Jurkat, Clone E6-1 (cell line): ENCODE measurements at regions not wholly inside any gene's neighbourhood (a gene's known extent, or its start where the extent isn't known, plus 50 kb on each side); places are given as distances from the start of the nearest gene placed in this dataset.
"Not testable (repeated sequence)": the region's sequence is repeated elsewhere in the genome, so short reads cannot be mapped to it uniquely, and the experiment has no call there.

Experiments used
- DNase-seq: peaks from one replicate; pipeline ENCODE4 v3.0.0-alpha.2; 2011; ENCODE audit warnings: low read depth, low spot score
- H3K4me3 ChIP-seq: 2 replicates; pipeline ENCODE4 v1.5.1; 2011; ENCODE audit warnings: mild to moderate bottlenecking, low read length, control low read depth, moderate library complexity

DNA sequence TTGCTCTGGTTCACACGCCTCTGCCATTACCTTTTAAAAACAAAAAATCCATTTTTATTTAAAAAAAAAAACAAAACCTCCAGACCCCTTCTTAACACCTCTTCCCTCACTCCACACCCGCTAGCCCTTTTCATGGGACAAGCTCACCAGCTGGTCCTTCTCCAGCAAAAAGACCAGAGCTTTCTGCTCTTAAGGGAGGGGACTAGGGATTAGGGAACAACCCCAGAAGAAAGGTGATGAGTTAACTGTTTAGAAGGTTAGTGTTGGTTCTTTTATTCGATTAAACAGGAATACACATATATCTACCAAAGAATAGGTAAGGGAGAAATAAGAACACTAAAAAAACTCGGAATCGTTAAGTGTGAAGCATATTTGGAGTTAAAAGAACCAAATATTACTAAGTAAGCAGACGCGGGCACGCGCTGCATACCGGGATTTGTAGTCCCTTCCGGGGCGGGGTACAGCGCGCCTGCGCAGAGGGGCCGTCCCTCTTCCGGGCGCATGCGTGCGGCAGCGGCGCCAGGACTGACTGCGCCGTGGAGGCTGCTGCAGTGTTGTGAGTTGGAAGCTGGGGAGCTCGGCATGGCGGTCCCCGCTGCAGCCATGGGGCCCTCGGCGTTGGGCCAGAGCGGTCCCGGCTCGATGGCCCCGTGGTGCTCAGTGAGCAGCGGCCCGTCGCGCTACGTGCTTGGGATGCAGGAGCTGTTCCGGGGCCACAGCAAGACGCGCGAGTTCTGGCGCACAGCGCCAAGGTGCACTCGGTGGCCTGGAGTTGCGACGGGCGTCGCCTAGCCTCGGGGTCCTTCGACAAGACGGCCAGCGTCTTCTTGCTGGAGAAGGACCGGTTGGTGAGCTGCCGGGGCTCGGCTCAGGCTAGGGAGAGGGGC lies 92.6 kb upstream of the FAM153A start:
- DNase-seq: not testable (repeated sequence)
- peak overlapping the region; percentile 36 for H3K4me3 ChIP-seq

DNA sequence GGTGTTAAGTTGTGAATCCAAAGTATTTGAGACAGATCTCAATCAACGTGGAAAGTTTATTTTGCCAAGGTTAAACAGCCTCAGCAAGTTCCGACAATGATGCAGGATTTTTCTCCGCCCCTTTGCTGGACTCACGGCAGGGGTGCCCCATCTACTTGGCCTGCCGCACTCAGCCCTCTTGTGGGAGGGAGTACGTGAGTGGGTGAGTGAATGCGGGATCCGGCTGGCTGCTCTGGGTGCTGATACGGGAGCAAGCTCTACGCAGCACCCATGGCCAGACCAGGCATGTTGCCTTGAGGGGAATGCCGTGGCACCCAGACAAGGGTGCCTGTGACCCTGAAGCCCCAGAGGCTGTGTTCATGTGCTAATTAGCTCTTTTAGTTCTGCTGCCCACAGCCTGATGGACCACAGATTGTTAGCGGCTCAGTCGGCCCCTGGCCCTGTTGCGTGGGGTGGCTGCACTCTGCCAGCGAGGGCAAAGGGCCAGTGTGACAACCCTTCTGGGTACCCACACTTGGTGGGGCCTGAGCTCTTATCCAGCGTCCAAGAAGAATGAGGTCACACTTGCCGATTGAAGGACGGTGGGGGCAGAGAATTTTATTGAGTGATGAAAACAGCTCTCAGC lies 81.2 kb upstream of the FAM153A start:
- DNase-seq, H3K4me3 ChIP-seq: not testable (repeated sequence)

DNA sequence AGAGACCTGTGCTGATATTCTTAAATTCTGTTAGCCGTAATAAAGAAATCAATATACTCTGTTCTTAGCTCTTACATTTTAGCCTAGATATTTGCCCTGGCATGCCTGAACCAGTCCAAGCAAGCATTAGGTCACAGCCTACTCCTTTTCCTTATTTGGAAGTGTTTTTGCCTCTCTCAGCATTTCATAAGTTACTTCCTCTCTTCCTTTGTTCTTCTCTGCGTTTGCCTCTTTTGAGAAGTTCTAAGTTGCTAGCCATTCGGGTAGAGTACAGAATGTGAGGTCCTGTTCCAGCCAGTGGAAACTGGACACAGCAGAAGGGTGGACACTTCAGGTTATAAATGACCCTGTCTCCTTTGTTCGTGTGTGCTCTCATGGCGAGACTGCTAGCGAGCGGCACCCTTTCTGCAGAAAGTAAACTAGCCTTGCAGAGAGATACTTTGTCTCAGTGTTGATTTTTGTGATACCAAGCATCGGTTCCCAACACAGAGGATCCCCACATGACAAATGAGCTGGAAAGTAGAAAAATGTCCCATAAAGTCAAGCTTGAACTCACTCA lies 75.0 kb upstream of the FAM153A start:
- not testable (repeated sequence) for H3K4me3 ChIP-seq, DNase-seq

DNA sequence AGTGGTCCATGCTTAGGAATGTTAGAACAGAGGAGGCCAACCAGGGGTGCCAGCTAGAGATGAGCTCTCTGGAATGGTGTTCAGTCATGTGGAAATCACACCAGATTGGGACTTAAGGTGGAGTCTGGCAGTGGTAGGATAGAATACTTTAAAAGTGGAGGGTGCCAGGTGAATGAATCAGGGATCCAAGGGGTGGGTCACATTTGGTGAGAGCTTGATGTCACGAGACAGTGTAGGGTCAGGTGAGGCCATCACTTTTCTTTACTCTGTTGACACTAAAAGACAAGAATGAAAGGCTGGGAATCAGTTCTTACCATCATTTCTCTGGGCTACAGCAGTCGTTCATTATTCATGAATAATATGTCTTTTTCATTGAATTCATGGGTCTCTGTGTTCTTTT lies 73.8 kb upstream of the FAM153A start:
- not testable (repeated sequence) for DNase-seq, H3K4me3 ChIP-seq

DNA sequence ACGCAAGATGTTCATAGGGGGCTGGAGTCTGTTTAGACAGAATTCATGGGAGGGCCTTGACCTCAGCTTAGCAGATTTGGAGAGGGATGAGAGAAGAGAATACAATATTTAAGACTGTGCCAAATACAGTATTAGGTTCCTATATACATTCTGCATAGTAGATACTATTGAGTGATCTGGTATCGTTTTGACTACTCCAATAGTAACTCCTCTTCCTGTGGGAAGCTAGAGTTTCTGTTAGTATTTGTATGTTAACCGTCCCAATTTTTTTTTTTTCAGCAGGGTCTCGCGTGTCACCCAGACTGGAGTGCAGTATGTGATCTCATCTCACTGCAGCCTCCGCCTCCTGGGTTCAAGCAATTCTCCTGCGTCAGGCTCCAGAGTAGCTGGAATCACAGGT lies 65.2 kb upstream of the FAM153A start:
- DNase-seq, H3K4me3 ChIP-seq: not testable (repeated sequence)

DNA sequence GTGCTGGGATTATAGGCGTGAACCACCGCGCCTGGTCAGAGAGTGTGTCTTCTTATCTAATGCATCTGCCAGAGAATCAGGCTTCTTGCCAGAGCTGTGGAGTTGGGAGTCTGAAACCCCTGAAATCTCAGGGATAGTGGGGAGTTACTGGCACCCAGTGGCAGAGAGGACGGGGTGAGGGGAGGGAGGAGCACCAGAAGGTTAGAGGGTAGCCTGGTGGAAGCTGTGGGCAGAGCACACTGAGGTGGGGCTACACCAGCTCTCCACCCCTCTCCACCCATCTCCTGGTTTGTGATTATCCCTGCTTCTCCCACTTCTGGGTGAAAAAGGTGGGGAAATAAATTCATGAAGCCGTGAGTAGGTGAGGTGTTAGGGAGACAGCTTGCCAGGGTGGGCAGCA lies 63.9 kb upstream of the FAM153A start:
- H3K4me3 ChIP-seq, DNase-seq: not testable (repeated sequence)

DNA sequence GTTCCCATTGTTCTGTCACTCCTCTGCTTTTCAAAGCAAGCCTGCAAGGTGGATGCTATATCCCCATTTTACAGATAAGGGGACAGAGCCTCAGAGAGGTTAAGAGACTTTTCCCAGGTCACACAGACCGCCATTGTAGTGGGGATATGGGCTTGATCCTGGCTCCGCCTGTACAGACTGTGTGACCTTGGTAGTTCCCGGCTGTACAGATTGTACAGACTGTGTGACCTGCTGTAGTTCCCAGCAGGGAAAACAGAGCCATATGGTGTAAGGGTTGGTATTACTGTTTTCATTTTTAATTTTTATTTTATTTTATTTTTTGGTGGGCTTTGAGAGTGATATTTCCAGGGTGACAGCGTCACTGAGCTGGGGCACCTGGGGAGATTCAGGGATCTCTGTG lies 63.2 kb upstream of the FAM153A start:
- H3K4me3 ChIP-seq, DNase-seq: not testable (repeated sequence)

DNA sequence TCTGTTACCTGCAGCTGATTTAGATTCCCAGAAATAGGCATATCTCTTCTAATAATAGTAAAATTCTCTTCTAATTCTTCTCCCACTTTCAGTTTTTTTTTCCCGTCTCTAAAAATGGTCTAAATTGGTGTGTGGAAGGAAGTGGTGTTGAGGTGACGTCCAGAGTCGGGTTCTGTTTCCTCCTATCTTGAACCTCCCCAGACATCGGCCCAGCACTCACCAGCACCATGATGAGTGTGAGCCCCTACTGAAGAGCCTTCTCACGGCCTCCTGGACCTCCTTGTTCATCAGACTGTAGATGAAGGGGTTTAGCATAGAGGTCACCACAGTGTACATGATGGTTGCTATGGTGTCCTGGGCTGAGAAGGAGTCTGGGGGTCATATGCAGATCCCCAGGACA lies 53.5 kb upstream of the FAM153A start:
- H3K4me3 ChIP-seq, DNase-seq: not testable (repeated sequence)
